ENCODE measurements at regions not wholly inside any gene's neighbourhood (a gene's known extent, or its start where the extent isn't known, plus 50 kb on each side); places are given as distances from the start of the nearest gene placed in this dataset.
A peak's percentile ranks its signal among the peaks of the same experiment; 100 is the strongest.

DNA sequence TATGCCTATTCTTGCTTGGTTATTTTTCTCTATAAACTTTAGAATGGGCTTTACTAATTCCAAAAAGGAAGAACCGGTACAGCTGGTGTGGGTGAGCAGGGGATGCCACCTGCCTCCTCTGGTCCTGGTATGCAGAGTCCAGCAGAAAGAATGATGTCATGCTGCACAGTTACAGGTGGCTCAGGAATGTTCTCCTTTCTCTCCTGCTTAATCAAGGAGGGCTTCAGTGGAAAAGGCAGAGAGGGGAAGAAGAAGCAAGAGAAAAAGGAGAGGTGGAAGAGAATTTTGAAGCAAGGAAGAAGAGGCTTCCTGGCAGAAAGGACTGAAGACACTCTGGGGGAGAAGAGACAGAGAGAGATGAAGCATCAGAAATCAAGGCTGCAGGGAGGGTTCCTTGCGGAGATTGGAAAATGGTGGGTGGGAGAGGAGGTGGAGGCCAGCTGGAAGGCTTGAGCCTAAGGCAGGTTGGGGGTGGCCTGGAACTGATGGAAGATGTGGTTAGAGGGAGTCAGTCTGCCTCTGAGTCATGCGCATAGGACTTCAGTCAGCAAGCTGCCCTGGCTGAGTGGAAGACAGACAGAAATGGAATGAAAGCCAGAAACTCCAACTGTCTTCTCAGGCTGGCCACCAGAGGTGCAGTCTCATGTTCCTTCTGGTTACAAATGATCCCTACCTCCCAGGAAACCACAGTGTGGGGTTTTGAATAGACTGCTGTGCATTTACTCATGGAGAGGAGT, 64.6 kb upstream of the CRHR1 start:
- Histone ChIP-seq H3K27ac (no peak overlapping the region), H3K9me3 (no peaks in the 10 kb centered on the region), H3K36me3 (no peaks in the 10 kb centered on the region), H3K4me3 (no peak overlapping the region), H3K27me3 (replicated peaks; ENCODE audit: insufficient read depth) (peaks cover 3% of the 10 kb centered on the region), H3K4me1 (replicated peaks) (no peaks in the 10 kb centered on the region)
- 61% methylated on average over 3 of the region's 3 CpGs for WGBS
- no peak for TF ChIP-seq POLR2AphosphoS5 (IDR thresholded peaks at IDR 0.05)
- TF ChIP-seq, protein P1, sequence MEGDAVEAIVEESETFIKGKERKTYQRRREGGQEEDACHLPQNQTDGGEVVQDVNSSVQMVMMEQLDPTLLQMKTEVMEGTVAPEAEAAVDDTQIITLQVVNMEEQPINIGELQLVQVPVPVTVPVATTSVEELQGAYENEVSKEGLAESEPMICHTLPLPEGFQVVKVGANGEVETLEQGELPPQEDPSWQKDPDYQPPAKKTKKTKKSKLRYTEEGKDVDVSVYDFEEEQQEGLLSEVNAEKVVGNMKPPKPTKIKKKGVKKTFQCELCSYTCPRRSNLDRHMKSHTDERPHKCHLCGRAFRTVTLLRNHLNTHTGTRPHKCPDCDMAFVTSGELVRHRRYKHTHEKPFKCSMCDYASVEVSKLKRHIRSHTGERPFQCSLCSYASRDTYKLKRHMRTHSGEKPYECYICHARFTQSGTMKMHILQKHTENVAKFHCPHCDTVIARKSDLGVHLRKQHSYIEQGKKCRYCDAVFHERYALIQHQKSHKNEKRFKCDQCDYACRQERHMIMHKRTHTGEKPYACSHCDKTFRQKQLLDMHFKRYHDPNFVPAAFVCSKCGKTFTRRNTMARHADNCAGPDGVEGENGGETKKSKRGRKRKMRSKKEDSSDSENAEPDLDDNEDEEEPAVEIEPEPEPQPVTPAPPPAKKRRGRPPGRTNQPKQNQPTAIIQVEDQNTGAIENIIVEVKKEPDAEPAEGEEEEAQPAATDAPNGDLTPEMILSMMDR (IDR thresholded peaks at IDR 0.05) = peak in 1 of 4 experiments; percentile 66
- intact Hi-C loops (cut with DNase I) = no loop called here
- peak; percentile 13 for DNase-seq (ENCODE audit: low spot score)

DNA sequence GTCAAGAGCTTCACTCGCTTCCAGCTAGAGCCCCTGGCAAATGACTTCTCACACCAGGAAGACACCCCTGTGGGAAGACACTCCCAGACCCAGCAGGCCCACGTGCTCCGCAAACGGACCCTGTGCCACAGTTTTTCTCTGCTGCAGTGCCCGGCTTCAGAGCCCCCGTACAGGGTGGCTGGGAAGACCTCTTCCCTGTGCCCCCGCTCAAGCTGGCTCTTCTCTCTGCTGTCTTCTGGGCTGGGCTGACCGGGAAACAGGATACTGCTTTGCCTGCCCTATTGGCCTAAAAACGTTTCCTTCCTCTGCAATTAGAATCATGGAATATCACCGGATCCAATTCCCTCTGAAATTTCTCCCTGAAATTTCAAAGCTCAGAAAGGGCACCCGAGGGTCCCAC, 63.7 kb upstream of the CRHR1 start:
- 88% methylated on average over 11 of the region's 11 CpGs for WGBS
- no peaks in the 10 kb centered on the region for H3K9me3 ChIP-seq
- DNase-seq (ENCODE audit: low spot score) = no peak
- TF ChIP-seq POLR2A (IDR thresholded peaks at IDR 0.05) (no peak), POLR2AphosphoS5 (IDR thresholded peaks at IDR 0.05) (no peak)
- TF ChIP-seq, protein P1 (IDR thresholded peaks at IDR 0.05) = no peak
- H3K27ac ChIP-seq = no peak overlapping the region
- no peak overlapping the region for H3K4me3 ChIP-seq
- no peaks in the 10 kb centered on the region for H3K36me3 ChIP-seq
- H3K4me1 ChIP-seq (replicated peaks) = no peaks in the 10 kb centered on the region
- intact Hi-C loops (cut with DNase I) = no loop called here
- peaks cover 3% of the 10 kb centered on the region for H3K27me3 ChIP-seq (replicated peaks; ENCODE audit: insufficient read depth)

DNA sequence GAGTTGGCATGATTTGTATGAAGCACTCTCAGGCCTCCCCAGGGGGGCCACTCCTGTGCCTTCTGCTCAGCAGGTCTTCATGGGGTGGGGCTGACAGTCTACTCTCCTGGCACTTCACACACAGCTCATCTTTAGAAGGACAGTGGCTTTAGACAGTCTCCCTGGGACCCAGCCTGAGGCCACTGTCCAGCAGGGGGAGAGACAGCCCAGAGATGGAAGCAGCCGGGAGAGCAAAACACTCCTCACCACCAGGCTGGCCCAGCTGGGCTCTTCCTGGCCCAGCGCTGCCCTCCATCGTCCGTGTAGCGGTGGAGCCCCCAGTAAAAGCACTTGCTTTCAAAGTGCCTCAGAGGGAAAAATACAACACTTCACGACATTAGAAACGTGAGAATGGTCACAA, 62.0 kb upstream of the CRHR1 start:
- Histone ChIP-seq H3K27me3 (replicated peaks; ENCODE audit: insufficient read depth) (no peaks in the 10 kb centered on the region), H3K27ac (no peak overlapping the region), H3K4me3 (no peak overlapping the region), H3K36me3 (no peaks in the 10 kb centered on the region), H3K9me3 (no peaks in the 10 kb centered on the region), H3K4me1 (replicated peaks) (no peaks in the 10 kb centered on the region)
- intact Hi-C loops (cut with DNase I) = no loop called here
- WGBS = 23% methylated on average over 7 of the region's 7 CpGs
- no peak for TF ChIP-seq POLR2A (IDR thresholded peaks at IDR 0.05)
- TF ChIP-seq, protein P1 (IDR thresholded peaks at IDR 0.05) = peak in 2 of 4 experiments; percentile 16 to 31
- TF ChIP-seq POLR2AphosphoS5 (IDR thresholded peaks at IDR 0.05) = no peak
- no peak for DNase-seq (ENCODE audit: low spot score)

DNA sequence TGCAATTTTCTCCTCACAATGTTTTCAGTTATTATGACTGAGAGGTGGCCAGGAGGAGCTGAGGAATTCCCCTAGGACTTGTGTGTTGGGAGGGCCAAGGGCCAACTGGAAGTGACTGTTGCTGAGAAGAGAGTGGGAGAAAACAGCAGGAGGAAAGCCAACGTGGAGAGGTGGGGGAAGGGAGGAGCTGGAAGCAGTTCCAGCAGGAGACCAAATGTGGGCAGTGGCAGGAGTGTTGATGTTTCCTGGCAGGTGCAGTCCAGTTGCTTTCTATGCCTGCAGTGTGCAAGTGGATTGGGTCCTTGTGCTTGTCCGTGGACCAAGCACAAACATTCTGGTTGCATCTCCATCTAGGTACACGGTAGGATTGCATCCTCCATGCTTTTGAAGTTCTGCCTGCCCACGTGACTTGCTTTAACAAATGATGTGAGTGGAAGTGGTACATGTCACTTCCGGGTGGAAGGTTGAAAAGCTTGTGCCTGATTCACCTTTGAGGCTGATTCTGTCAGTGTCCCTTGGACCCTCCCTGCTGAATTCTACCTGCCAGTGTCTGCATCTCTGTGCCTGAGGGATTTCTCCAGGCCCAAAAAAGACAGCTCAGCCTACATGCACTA, 54.7 kb upstream of the CRHR1 start:
- no peak overlapping the region for H3K4me3 ChIP-seq

DNA sequence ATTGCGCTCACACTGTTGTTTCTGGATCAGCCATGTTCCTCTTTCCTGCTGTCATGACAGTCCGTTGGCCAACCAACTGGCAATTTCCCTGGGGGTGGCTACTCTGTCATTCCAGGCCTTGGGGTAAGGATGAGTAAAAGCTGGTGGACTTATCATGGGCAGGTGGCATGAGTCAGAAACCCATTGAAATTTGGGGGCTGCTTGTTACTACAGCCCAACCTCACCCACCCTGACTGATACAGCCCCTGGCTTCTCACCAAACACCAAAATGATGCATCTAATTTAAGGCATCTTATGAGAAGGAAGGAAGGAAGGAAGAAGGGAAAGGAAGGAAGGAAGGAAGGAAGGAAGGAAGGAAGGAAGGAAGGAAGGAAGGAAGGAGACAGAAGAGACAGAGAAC, 53.9 kb upstream of the CRHR1 start:
- no peak overlapping the region for H3K27ac ChIP-seq
- H3K4me1 ChIP-seq (replicated peaks) = no peaks in the 10 kb centered on the region
- 97% methylated on average over 2 of the region's 2 CpGs for WGBS
- intact Hi-C loops (cut with DNase I) = no loop called here
- no peaks in the 10 kb centered on the region for H3K9me3 ChIP-seq
- no peak overlapping the region for H3K4me3 ChIP-seq
- DNase-seq (ENCODE audit: low spot score) = no peak
- TF ChIP-seq POLR2AphosphoS5 (IDR thresholded peaks at IDR 0.05) (no peak), POLR2A (IDR thresholded peaks at IDR 0.05) (no peak)
- TF ChIP-seq, protein P1 (IDR thresholded peaks at IDR 0.05) = no peak
- H3K36me3 ChIP-seq = no peaks in the 10 kb centered on the region
- H3K27me3 ChIP-seq (replicated peaks; ENCODE audit: insufficient read depth) = peaks cover 3% of the 10 kb centered on the region

More for the DNA sequence above, 54.7 kb upstream of the CRHR1 start:
- intact Hi-C loops (cut with DNase I) = no loop called here
- 62% methylated on average over 5 of the region's 5 CpGs for WGBS
- no peak for TF ChIP-seq POLR2AphosphoS5 (IDR thresholded peaks at IDR 0.05)
- DNase-seq (ENCODE audit: low spot score) = no peak
- Histone ChIP-seq H3K27me3 (replicated peaks; ENCODE audit: insufficient read depth) (peaks cover 3% of the 10 kb centered on the region), H3K4me1 (replicated peaks) (no peaks in the 10 kb centered on the region), H3K36me3 (no peaks in the 10 kb centered on the region), H3K27ac (no peak overlapping the region), H3K9me3 (no peaks in the 10 kb centered on the region)
